ENCODE measurements at regions not wholly inside any gene's neighbourhood (a gene's known extent, or its start where the extent isn't known, plus 50 kb on each side); places are given as distances from the start of the nearest gene placed in this dataset.

DNA sequence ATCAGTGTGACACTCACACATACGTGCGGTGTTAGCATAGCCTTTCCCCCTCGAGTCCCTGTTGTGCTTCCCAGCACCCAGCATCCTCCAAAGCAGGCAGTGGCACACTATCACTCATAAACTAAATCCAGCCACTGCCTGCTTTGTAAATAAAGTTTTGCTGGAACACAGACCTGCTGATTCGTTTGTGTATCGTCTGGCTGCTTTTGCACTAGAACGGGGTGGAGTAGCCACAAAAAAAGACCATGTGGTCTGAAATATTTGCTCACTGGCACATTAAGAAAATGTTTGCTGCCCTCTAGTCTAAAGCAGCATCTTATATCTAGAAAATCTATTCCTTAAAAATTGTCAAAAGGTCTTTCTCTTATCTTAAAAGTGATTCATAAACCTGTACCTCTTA, 341.2 kb upstream of the ZFHX3 start:
- H4K20me1 ChIP-seq (ENCODE audit: low read length): no peaks in the 10 kb centered on the region
- no peaks in the 10 kb centered on the region for H3K9me3 ChIP-seq (ENCODE audit: low read length)
- POLR2A ChIA-PET (ENCODE audit: unreplicated experiment): no interaction called here
- H3K27ac ChIP-seq (ENCODE audit: low read length): no peak overlapping the region
- no peaks in the 10 kb centered on the region for H3K36me3 ChIP-seq (ENCODE audit: low read depth, low read length)
- H2AFZ ChIP-seq (ENCODE audit: low read length): no peak overlapping the region
- H3K9me2 ChIP-seq (replicated peaks; ENCODE audit: low read length): no peaks in the 10 kb centered on the region
- CTCF ChIA-PET: no interaction called here
- no peak overlapping the region for H3K9ac ChIP-seq (ENCODE audit: low read length)
- no peak overlapping the region for H3K4me2 ChIP-seq (ENCODE audit: low read length)
- H3K79me2 ChIP-seq (ENCODE audit: low read length): no peaks in the 10 kb centered on the region
- DNase-seq (no peak), ATAC-seq (no peak)
- intact Hi-C loops (cut with micrococcal nuclease): no loop called here
- BruUV-seq (replicated peaks): no TSS peak
- H3K4me1 ChIP-seq (ENCODE audit: insufficient read depth, low read length): no peaks in the 10 kb centered on the region
- peaks cover 44% of the 10 kb centered on the region for H3K27me3 ChIP-seq (ENCODE audit: low read length)
- no peak overlapping the region for H3K4me3 ChIP-seq (ENCODE audit: low read length)
- H3F3A ChIP-seq (ENCODE audit: low read length, unreplicated experiment): no peaks in the 10 kb centered on the region
- TF ChIP-seq, protein P1, sequence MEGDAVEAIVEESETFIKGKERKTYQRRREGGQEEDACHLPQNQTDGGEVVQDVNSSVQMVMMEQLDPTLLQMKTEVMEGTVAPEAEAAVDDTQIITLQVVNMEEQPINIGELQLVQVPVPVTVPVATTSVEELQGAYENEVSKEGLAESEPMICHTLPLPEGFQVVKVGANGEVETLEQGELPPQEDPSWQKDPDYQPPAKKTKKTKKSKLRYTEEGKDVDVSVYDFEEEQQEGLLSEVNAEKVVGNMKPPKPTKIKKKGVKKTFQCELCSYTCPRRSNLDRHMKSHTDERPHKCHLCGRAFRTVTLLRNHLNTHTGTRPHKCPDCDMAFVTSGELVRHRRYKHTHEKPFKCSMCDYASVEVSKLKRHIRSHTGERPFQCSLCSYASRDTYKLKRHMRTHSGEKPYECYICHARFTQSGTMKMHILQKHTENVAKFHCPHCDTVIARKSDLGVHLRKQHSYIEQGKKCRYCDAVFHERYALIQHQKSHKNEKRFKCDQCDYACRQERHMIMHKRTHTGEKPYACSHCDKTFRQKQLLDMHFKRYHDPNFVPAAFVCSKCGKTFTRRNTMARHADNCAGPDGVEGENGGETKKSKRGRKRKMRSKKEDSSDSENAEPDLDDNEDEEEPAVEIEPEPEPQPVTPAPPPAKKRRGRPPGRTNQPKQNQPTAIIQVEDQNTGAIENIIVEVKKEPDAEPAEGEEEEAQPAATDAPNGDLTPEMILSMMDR (conservative IDR thresholded peaks at IDR 0.05; ENCODE audit: low read depth, low read length): no peak

DNA sequence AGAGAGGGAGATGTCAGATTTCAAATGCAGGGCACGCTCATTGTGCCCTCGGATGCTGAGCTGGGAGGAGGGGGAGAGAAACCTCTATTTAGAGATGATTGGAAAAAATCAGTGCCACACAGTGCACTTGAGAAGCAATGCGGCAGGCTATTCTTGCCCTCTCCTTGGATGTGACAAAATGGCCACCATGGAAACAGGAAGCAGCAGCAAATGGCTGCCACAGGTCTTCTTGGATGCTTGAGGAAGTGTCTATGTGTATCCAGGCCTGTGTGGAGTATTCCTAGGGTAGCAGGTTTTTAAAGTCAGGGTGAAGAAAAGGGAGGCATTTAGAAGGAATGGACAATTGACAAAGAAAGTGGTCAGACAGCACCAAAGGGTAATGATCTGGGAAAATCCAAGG, 340.1 kb upstream of the ZFHX3 start:
- Histone ChIP-seq H3K9me3 (ENCODE audit: low read length) (no peaks in the 10 kb centered on the region), H3K27me3 (ENCODE audit: low read length) (peaks cover 55% of the 10 kb centered on the region)
- TF ChIP-seq EZH2phosphoT487 (IDR thresholded peaks at IDR 0.05; ENCODE audit: borderline replicate concordance, low read length) (no peak), EZH2 (IDR thresholded peaks at IDR 0.05; ENCODE audit: low read length, unreplicated experiment) (no peak)
- TF ChIP-seq, protein P1 (conservative IDR thresholded peaks at IDR 0.05; ENCODE audit: low read depth, low read length): no peak

DNA sequence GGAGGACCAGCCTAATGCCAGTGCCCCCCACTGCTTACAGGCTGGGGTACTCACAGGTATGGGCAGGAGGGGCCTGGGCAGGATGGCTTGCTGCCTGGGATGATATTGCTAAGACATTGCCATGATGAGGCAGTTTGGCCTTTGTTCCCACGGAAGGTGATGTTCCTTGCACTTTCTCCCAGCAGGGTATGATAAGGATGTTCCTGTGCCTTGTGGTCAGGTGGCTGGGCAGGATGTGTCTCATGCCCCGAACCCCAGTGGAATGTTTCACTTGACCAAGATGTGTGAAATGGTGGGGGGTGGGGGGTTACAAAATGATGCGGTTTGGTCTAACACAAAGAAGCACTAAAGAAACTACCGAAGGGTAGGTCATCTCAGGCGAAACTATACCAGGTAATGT, 337.8 kb upstream of the ZFHX3 start:
- H3K9ac ChIP-seq (ENCODE audit: low read length): no peak overlapping the region
- POLR2A ChIA-PET (ENCODE audit: unreplicated experiment): no interaction called here
- intact Hi-C loops (cut with micrococcal nuclease): no loop called here
- no peaks in the 10 kb centered on the region for H3F3A ChIP-seq (ENCODE audit: low read length, unreplicated experiment)
- no peaks in the 10 kb centered on the region for H3K9me3 ChIP-seq (ENCODE audit: low read length)
- H3K4me1 ChIP-seq (ENCODE audit: insufficient read depth, low read length): no peaks in the 10 kb centered on the region
- TF ChIP-seq, protein P1 (conservative IDR thresholded peaks at IDR 0.05; ENCODE audit: low read depth, low read length): no peak
- TF ChIP-seq EZH2 (IDR thresholded peaks at IDR 0.05; ENCODE audit: low read length, unreplicated experiment) (no peak), EZH2phosphoT487 (IDR thresholded peaks at IDR 0.05; ENCODE audit: borderline replicate concordance, low read length) (no peak)
- no peak for ATAC-seq
- no peak overlapping the region for H3K27ac ChIP-seq (ENCODE audit: low read length)
- peaks cover 68% of the 10 kb centered on the region for H3K27me3 ChIP-seq (ENCODE audit: low read length)
- DNase-seq: no peak
- no peaks in the 10 kb centered on the region for H4K20me1 ChIP-seq (ENCODE audit: low read length)
- H3K79me2 ChIP-seq (ENCODE audit: low read length): no peaks in the 10 kb centered on the region
- H3K9me2 ChIP-seq (replicated peaks; ENCODE audit: low read length): no peaks in the 10 kb centered on the region
- H3K4me2 ChIP-seq (ENCODE audit: low read length): no peak overlapping the region
- no peaks in the 10 kb centered on the region for H3K36me3 ChIP-seq (ENCODE audit: low read depth, low read length)
- no TSS peak for BruUV-seq (replicated peaks)
- no peak overlapping the region for H3K4me3 ChIP-seq (ENCODE audit: low read length)
- H2AFZ ChIP-seq (ENCODE audit: low read length): no peak overlapping the region
- CTCF ChIA-PET: no interaction called here

More for the DNA sequence above, 340.1 kb upstream of the ZFHX3 start:
- H3K9me2 ChIP-seq (replicated peaks; ENCODE audit: low read length): no peaks in the 10 kb centered on the region
- no peaks in the 10 kb centered on the region for H3F3A ChIP-seq (ENCODE audit: low read length, unreplicated experiment)
- intact Hi-C loops (cut with micrococcal nuclease): no loop called here
- H3K27ac ChIP-seq (ENCODE audit: low read length): no peak overlapping the region
- no peak for DNase-seq
- CTCF ChIA-PET: no interaction called here
- no peaks in the 10 kb centered on the region for H3K79me2 ChIP-seq (ENCODE audit: low read length)
- H3K9ac ChIP-seq (ENCODE audit: low read length): no peak overlapping the region
- no peaks in the 10 kb centered on the region for H3K4me1 ChIP-seq (ENCODE audit: insufficient read depth, low read length)
- ATAC-seq: no peak
- H3K4me2 ChIP-seq (ENCODE audit: low read length): no peak overlapping the region
- H4K20me1 ChIP-seq (ENCODE audit: low read length): no peaks in the 10 kb centered on the region
- no peak overlapping the region for H2AFZ ChIP-seq (ENCODE audit: low read length)
- H3K36me3 ChIP-seq (ENCODE audit: low read depth, low read length): no peaks in the 10 kb centered on the region
- no peak overlapping the region for H3K4me3 ChIP-seq (ENCODE audit: low read length)
- BruUV-seq (replicated peaks): no TSS peak
- POLR2A ChIA-PET (ENCODE audit: unreplicated experiment): no interaction called here

Data from PC-3 (cell line).